GM19239 (cell line): ENCODE measurements at regions not wholly inside any gene's neighbourhood (a gene's known extent, or its start where the extent isn't known, plus 50 kb on each side); places are given as distances from the start of the nearest gene placed in this dataset.
"Not testable (repeated sequence)": the region's sequence is repeated elsewhere in the genome, so short reads cannot be mapped to it uniquely, and the experiment has no call there.

ENCODE experiments used
- DNase-seq: peaks from one replicate; pipeline ENCODE4 v3.0.0; 2011; ENCODE audit warnings: low spot score; ENCODE audit not compliant: insufficient read length
- FAIRE-seq: peaks from 2 replicates; lab custom pipeline; 2011; peaks lifted over from hg19 to GRCh38; lab: Jason Lieb, UNC

DNA sequence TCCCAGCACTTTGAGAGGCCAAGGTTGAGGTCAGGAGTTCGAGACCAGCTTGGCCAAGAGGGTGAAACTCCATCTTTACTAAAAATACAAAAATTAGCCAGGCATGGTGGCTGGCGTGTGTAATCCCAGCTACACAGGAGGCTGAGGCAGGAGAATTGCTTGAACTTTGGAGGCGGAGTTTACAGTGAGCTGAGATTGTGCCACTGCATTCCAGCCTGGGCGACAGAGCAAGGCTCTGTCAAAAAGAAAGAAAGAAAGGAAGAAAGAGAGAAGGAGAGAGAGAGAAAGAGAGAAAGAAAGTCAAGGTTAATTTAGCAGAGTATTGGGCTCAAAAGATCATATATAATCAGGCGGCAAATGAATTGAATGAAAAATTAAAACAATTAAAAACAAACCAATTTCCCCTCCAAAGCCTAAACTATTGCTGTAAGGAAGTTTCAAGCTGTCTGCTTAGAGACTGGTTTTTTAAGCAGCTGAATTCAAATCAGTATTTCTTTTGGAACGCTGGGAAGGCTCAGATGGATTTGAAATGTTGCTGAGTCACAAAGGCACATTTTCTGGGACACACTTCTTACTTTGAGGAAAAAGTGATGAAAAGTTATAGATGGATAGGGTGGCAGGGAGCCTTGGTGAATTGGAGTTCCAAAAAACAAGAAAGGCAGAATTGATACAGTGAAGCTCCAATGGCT is 81.3 kb upstream of the BHLHE40 start:
- no peak for FAIRE-seq

GRCh38 chr3:4898454-4899313 is 80.6 kb upstream of the BHLHE40 start:
- FAIRE-seq, result peak; percentile 69

More for the DNA sequence above, 81.3 kb upstream of the BHLHE40 start:
- no peak for DNase-seq

GRCh38 chr3:4899710-4900109 is 79.5 kb upstream of the BHLHE40 start:
- DNase-seq (no peak), FAIRE-seq (no peak)

More at GRCh38 chr3:4898454-4899313, 80.6 kb upstream of the BHLHE40 start:
- DNase-seq, result peak; percentile 26

DNA sequence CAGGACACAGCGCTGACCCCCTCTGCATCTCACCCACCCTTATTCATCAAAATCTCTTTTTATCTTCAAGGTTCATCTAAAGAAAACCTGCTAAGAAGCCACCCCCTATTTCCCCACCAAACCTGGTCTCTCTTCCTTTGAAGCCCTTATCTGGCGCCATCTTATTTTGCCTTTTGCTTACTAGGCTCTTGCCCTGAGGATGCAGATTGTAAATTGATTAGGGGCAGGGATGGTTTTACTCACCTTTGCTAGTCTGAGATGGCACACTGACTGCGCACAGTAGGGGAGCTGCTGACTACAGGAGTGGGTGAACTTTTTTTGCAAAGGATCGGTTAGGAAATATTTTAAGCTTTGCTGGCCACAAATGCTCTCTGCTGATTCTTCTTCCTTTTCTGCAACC is 78.9 kb upstream of the BHLHE40 start:
- FAIRE-seq (no peak), DNase-seq (no peak)

DNA sequence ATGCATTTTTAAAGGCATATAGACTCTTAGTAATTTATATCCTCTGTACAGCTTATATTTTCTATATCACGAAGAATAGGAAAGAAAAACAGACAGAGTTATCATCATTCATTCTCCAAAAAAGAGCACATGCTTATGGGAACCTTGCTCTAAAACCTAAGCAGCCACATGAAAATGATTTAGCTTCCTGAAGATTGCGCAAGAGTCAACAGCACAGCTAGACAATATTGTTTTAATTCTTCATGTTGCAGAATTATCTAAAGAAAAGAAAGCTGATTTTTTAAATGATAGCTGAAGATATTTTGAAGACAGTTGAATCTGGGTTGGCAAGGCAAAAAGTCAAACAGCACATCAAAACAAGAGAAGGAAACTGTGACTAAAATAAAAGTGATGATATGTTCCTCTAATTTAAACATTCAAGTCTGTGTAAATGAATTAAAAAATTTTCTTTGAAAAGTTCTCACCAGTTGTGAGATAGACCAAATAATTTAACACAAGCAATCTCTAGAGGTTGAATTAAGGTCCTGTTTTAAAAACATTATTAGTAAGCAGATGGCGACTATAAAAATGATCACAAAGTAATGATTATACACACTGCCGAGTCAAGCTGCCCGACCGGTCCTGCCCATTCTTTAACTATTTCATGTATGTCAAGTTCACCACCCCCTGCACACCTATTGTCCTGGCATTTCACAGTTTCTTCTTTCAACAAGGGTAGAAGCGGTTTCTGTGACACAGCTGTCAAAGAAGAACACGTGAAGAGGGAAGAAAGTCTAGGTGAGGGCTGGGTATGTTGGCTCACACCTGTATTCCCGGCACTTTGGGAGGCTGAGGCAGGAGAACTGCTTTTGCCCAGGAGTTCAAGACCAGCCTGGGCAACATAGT is 74.2 kb upstream of the BHLHE40 start:
- DNase-seq (no peak), FAIRE-seq (no peak)

GRCh38 chr3:4906107-4906621 is 73.1 kb upstream of the BHLHE40 start:
- FAIRE-seq (no peak), DNase-seq (no peak)

GRCh38 chr3:4907050-4907449 is 72.2 kb upstream of the BHLHE40 start:
- FAIRE-seq, result no peak

GRCh38 chr3:4907643-4908432 is 71.4 kb upstream of the BHLHE40 start:
- FAIRE-seq (peak; percentile 51), DNase-seq (no peak)

More at GRCh38 chr3:4907050-4907449, 72.2 kb upstream of the BHLHE40 start:
- no peak for DNase-seq

DNA sequence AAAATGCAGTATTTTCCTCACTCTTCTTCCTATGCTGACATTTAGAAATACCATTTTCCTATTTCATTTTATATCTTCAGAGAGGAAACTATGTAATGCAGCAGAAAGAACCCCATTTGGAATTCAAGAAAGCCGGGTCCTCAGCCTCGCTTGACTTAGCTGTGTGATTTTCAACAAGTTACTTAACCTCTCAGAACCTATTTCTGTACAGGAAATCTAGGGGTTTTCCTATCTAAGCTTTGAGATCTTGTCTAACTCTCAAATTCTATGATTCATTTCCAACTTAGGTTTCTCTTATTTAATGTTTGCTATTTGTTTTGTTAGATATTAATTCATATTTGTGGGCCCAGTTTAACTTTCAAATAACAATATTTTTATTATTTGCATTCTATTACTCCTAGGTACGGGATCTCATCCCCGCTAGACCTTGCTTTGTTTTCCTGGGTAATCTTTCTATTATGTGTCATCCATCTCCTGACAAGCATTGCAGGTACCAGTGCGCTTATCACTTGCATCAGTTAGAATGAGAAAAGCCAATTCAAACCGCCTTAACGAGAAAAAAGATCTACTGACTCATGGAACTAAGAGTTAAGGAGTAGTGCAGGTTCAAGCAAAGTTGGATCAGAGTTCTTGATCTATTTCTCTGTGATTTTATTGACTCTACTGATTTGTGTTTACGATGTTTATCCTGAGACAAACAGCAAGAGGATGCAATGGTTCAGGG is 70.6 kb upstream of the BHLHE40 start:
- DNase-seq (no peak), FAIRE-seq (peak; percentile 45)

DNA sequence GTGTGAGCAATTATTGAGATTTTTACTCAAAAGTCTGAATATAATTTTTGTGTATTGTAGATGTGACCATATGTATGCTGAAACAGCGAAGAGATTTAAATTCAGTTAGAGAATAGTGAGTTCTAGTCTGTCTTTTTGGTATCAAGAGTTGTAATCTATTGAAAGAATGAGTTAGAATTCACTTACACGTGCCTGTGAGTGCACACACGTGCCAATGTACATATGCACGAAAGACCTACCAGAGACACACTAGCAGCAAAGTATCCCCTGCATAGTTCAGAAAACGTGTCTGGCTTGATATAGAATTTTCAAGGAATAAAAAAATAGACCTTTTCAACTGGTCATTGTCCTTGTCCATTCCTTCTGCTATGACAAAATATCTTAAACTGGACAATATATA is 64.8 kb upstream of the BHLHE40 start:
- DNase-seq, result no peak
- FAIRE-seq, result no peak

- not testable (repeated sequence) for DNase-seq, FAIRE-seq
These were observed 57.6 kb upstream of the BHLHE40 start for GRCh38 chr3:4921589-4921988.

- FAIRE-seq (no peak), DNase-seq (no peak)
These were observed 52.3 kb upstream of the BHLHE40 start for GRCh38 chr3:4926892-4927291.

GRCh38 chr3:4928277-4928789 is 50.9 kb upstream of the BHLHE40 start:
- FAIRE-seq (no peak), DNase-seq (no peak)
